ENCODE measurements at regions not wholly inside any gene's neighbourhood (a gene's known extent, or its start where the extent isn't known, plus 50 kb on each side); places are given as distances from the start of the nearest gene placed in this dataset.

- TF ChIP-seq CTCF (conservative IDR thresholded peaks at IDR 0.05; ENCODE audit: low read depth, low read length) (no peak), EZH2 (IDR thresholded peaks at IDR 0.05; ENCODE audit: borderline replicate concordance, low read depth, low read length, poor library complexity, severe bottlenecking) (no peak)
Observed at GRCh38 chr10:33088990-33089389, 131.0 kb upstream of the ITGB1 start.
